H1 (cell line): ENCODE measurements at regions not wholly inside any gene's neighbourhood (a gene's known extent, or its start where the extent isn't known, plus 50 kb on each side); places are given as distances from the start of the nearest gene placed in this dataset.

Experiments
- CTCF ChIA-PET: fragments of 300-600 bp; sonication (Branson Sonifier 250); formaldehyde crosslinking; loops from one replicate; lab custom pipeline; 2021; ENCODE audit not compliant: partially characterized antibody; lab: Charles Lee
- POLR2A ChIA-PET: fragments of 300-600 bp; sonication (Branson Sonifier 250); formaldehyde crosslinking; loops from one replicate; lab custom pipeline; 2021; ENCODE audit warnings: inconsistent platforms; ENCODE audit not compliant: partially characterized antibody; lab: Charles Lee
- DNase-seq, 2 experiments: peaks; one replicate each; pipeline versions ENCODE4 v3.0.0 to v3.0.0-alpha.2; 2010 to 2022; ENCODE audit warnings: low spot score in 2 of 2, low read depth in 1 of 2, mixed read lengths in 1 of 2
- FAIRE-seq: peaks from 2 replicates; lab custom pipeline; 2011; peaks lifted over from hg19 to GRCh38; lab: Jason Lieb, UNC
- H2AFZ ChIP-seq: 2 replicates; pipeline ENCODE4 v1.8.1; 2012; ENCODE audit warnings: low read length, inconsistent platforms
- H2AK5ac ChIP-seq: 2 replicates; pipeline ENCODE4 v1.6.1; 2013; ENCODE audit warnings: low read depth, low read length
- H2BK120ac ChIP-seq: replicated peaks from 2 replicates; pipeline ENCODE3; 2013; ENCODE audit warnings: low read depth, low read length, inconsistent platforms
- H2BK12ac ChIP-seq: 2 replicates; pipeline ENCODE4 v1.6.1; 2013; ENCODE audit warnings: low read depth, low read length
- H2BK15ac ChIP-seq: 2 replicates; pipeline ENCODE4 v1.6.1; 2013; ENCODE audit warnings: low read length
- H2BK20ac ChIP-seq: 2 replicates; pipeline ENCODE4 v1.6.1; 2013; ENCODE audit warnings: low read length
- H2BK5ac ChIP-seq: 2 replicates; pipeline ENCODE4 v1.6.1; 2013; ENCODE audit warnings: low read depth, low read length
- H3K14ac ChIP-seq: 2 replicates; pipeline ENCODE4 v1.6.1; 2013; ENCODE audit warnings: inconsistent platforms; ENCODE audit not compliant: insufficient read length
- H3K18ac ChIP-seq: 2 replicates; pipeline ENCODE4 v1.6.1; 2013; ENCODE audit warnings: low read length; ENCODE audit errors: extremely low read depth
- H3K23ac ChIP-seq: 2 replicates; pipeline ENCODE4 v1.6.1; 2013; ENCODE audit warnings: inconsistent platforms; ENCODE audit not compliant: insufficient read length
- H3K23me2 ChIP-seq: 2 replicates; pipeline ENCODE4 v1.6.1; 2013; ENCODE audit warnings: low read depth, low read length
- H3K27ac ChIP-seq: 2 replicates; pipeline ENCODE4 v1.6.1; 2011; ENCODE audit warnings: low read depth, low read length, inconsistent platforms
- H3K27me3 ChIP-seq, 4 experiments: replicated peaks in 1 of 4; 1 replicate in 1 of 4; 2 replicates in 3 of 4; pipeline versions ENCODE4 v1.6.1 to v1.8.1; 2011 to 2013; ENCODE audit warnings: low read length in 3 of 4, mild to moderate bottlenecking in 3 of 4, inconsistent platforms in 2 of 4, mixed read lengths in 2 of 4, moderate library complexity in 1 of 4; ENCODE audit not compliant: control insufficient read depth in 3 of 4, insufficient read depth in 3 of 4; ENCODE audit errors: extremely low read depth in 1 of 4
- H3K36me3 ChIP-seq, 4 experiments: 2 replicates each; pipeline versions ENCODE4 v1.6.1 to v1.8.1; 2011 to 2013; ENCODE audit warnings: mild to moderate bottlenecking in 4 of 4, low read length in 3 of 4, moderate library complexity in 2 of 4, control low read depth in 1 of 4, inconsistent platforms in 1 of 4; ENCODE audit not compliant: insufficient read depth in 4 of 4, control insufficient read depth in 2 of 4
- H3K4ac ChIP-seq: replicated peaks from 2 replicates; pipeline ENCODE3; 2013; ENCODE audit warnings: low read length, low read depth, mixed read lengths, inconsistent platforms; ENCODE audit not compliant: insufficient read length
- H3K4me1 ChIP-seq, 4 experiments: replicated peaks in 1 of 4; 1 replicate in 1 of 4; 2 replicates in 3 of 4; pipeline versions ENCODE4 v1.6.1 to v1.8.1; 2011 to 2013; ENCODE audit warnings: low read length in 3 of 4, inconsistent platforms in 2 of 4, mixed read lengths in 1 of 4; ENCODE audit not compliant: insufficient read depth in 4 of 4, control insufficient read depth in 3 of 4
- H3K4me2 ChIP-seq, 2 experiments: 2 replicates each; pipeline versions ENCODE4 v1.6.1 to v1.8.1; 2011 to 2013; ENCODE audit warnings: low read depth in 2 of 2, low read length in 2 of 2, control low read depth in 1 of 2, inconsistent platforms in 1 of 2, mild to moderate bottlenecking in 1 of 2; ENCODE audit not compliant: insufficient read depth in 1 of 2
- H3K4me3 ChIP-seq, 4 experiments: fragments of 200-600, 300-600 bp in 1 of 4; sonication (generic), shearing (Covaris generic), sonication (Bioruptor Twin) in 1 of 4; 2 replicates each; pipeline versions ENCODE4 v1.5.1 to v1.8.1; 2011 to 2016; ENCODE audit warnings: low read length in 4 of 4, low read depth in 3 of 4, control low read depth in 2 of 4, inconsistent platforms in 2 of 4, mild to moderate bottlenecking in 2 of 4, mixed read lengths in 1 of 4, moderate library complexity in 1 of 4; ENCODE audit not compliant: insufficient read depth in 2 of 4; ENCODE audit errors: extremely low read depth in 1 of 4
- H3K56ac ChIP-seq: replicated peaks from 2 replicates; pipeline ENCODE3; 2013; ENCODE audit warnings: low read depth, mild to moderate bottlenecking, mixed read lengths, low read length, inconsistent platforms; ENCODE audit not compliant: insufficient read length
- H3K79me1 ChIP-seq: 2 replicates; pipeline ENCODE4 v1.6.1; 2013; ENCODE audit warnings: low read depth, low read length, control low read depth
- H3K79me2 ChIP-seq, 2 experiments: 2 replicates each; pipeline versions ENCODE4 v1.6.1 to v1.8.1; 2012 to 2013; ENCODE audit warnings: low read length in 2 of 2, mild to moderate bottlenecking in 2 of 2, inconsistent platforms in 1 of 2; ENCODE audit not compliant: insufficient read depth in 2 of 2, control insufficient read depth in 1 of 2
- H3K9ac ChIP-seq, 4 experiments: replicated peaks in 1 of 4; 1 replicate in 1 of 4; 2 replicates in 3 of 4; pipeline versions ENCODE4 v1.6.1 to v1.8.1; 2011 to 2013; ENCODE audit warnings: low read depth in 3 of 4, low read length in 3 of 4, control low read depth in 2 of 4, mild to moderate bottlenecking in 2 of 4, moderate library complexity in 2 of 4, inconsistent platforms in 1 of 4; ENCODE audit errors: extremely low read depth in 1 of 4
- H3K9me3 ChIP-seq, 2 experiments: 2 replicates each; pipeline versions ENCODE4 v1.6.1 to v1.8.1; 2012 to 2013; ENCODE audit warnings: mild to moderate bottlenecking in 2 of 2, moderate library complexity in 2 of 2, control low read depth in 1 of 2, inconsistent platforms in 1 of 2, low read depth in 1 of 2, low read length in 1 of 2, mixed read lengths in 1 of 2; ENCODE audit not compliant: insufficient read depth in 2 of 2
- H4K20me1 ChIP-seq, 2 experiments: replicated peaks in 1 of 2; 2 replicates each; pipeline versions ENCODE3 to v1.8.1; 2011 to 2013; ENCODE audit warnings: inconsistent platforms in 2 of 2, low read length in 2 of 2, mild to moderate bottlenecking in 1 of 2; ENCODE audit not compliant: insufficient read depth in 2 of 2, control insufficient read depth in 1 of 2
- H4K5ac ChIP-seq: 2 replicates; pipeline ENCODE4 v1.6.1; 2013; ENCODE audit warnings: low read length, low read depth, mixed read lengths, inconsistent platforms; ENCODE audit not compliant: insufficient read length
- H4K8ac ChIP-seq: 2 replicates; pipeline ENCODE4 v1.8.0; 2013; ENCODE audit warnings: mild to moderate bottlenecking, moderate library complexity, low read length, inconsistent platforms; ENCODE audit not compliant: insufficient read depth; ENCODE audit errors: extremely low read depth
- H4K91ac ChIP-seq: replicated peaks from 2 replicates; pipeline ENCODE3; 2013; ENCODE audit warnings: low read length, mixed read lengths, inconsistent platforms; ENCODE audit not compliant: insufficient read length
- GTF2F1 ChIP-seq: IDR thresholded peaks from 2 replicates; pipeline ENCODE4 v1.6.1; 2012; ENCODE audit warnings: low read depth, low read length, improper control_type of control experiment, borderline replicate concordance
- WGBS, 2 experiments: shearing (Covaris generic) in 1 of 2; methylation state at CpG; one replicate each; pipeline versions ENCODE4 v1.1.6 to v1.1.7; 2013 to 2015; ENCODE audit warnings: low lambda C conversion rate in 2 of 2, mixed read lengths in 2 of 2, inconsistent platforms in 1 of 2, low coverage in 1 of 2, missing lambda C conversion rate in 1 of 2; ENCODE audit not compliant: insufficient replicate concordance in 2 of 2, insufficient coverage in 1 of 2, insufficient read length in 1 of 2; ENCODE audit errors: extremely low coverage in 1 of 2, missing lambda C conversion rate in 1 of 2; 5-methylcytosine and 5-hydroxymethylcytosine counted together

- Histone ChIP-seq H4K91ac (no peak overlapping the region), H3K56ac (no peak overlapping the region), H3K18ac (no peak overlapping the region), H3K4me3 (no peak overlapping the region), H2AK5ac (no peak overlapping the region), H2AFZ (no peak overlapping the region), H3K23ac (no peak overlapping the region), H2BK5ac (no peak overlapping the region)
- no peak for TF ChIP-seq GTF2F1
- TF ChIP-seq, all 59 proteins: peak for 0
- H3K9ac ChIP-seq, result no peak overlapping the region
- H2BK20ac ChIP-seq, result no peak overlapping the region
- no peak overlapping the region for H2BK15ac ChIP-seq
- no peak overlapping the region for H4K5ac ChIP-seq
- H3K23me2 ChIP-seq, result no peaks in the 10 kb centered on the region
- no peaks in the 10 kb centered on the region for H3K4me1 ChIP-seq
- no peak overlapping the region for H3K4ac ChIP-seq
- H4K20me1 ChIP-seq, result no peaks in the 10 kb centered on the region
- ChIA-PET CTCF (no interaction called here), POLR2A (no interaction called here)
- WGBS, 2 experiments, result 95% methylated on average over 1 of the region's 1 CpG; no CpG with 5 or more reads in 1 of the 2 experiments
- H3K14ac ChIP-seq, result no peak overlapping the region
- no peaks in the 10 kb centered on the region for H3K27me3 ChIP-seq
- no peak overlapping the region for H4K8ac ChIP-seq
- H3K36me3 ChIP-seq, result no peaks in the 10 kb centered on the region
- no peaks in the 10 kb centered on the region for H3K79me1 ChIP-seq
- H3K79me2 ChIP-seq, result no peaks in the 10 kb centered on the region
- no peaks in the 10 kb centered on the region; a peak in 1 of 4 replicates for H3K9me3 ChIP-seq
- H3K4me2 ChIP-seq, result no peak overlapping the region
- H3K27ac ChIP-seq, result no peak overlapping the region
- H2BK12ac ChIP-seq, result no peak overlapping the region
- DNase-seq (no peak), FAIRE-seq (no peak)
- no peak overlapping the region for H2BK120ac ChIP-seq
These were observed 2638.7 kb upstream of the PCDH20 start for GRCh38 chr13:64054321-64054720.
